ENCODE measurements at regions not wholly inside any gene's neighbourhood (a gene's known extent, or its start where the extent isn't known, plus 50 kb on each side); places are given as distances from the start of the nearest gene placed in this dataset.

- TF ChIP-seq EP300 (IDR thresholded peaks at IDR 0.05) (no peak), CTCF (IDR thresholded peaks at IDR 0.05) (no peak)
Observed at GRCh38 chr2:239462671-239463506, 62.1 kb upstream of the HDAC4 start.

Measured in stomach (tissue), 4 donors.